ENCODE measurements at regions not wholly inside any gene's neighbourhood (a gene's known extent, or its start where the extent isn't known, plus 50 kb on each side); places are given as distances from the start of the nearest gene placed in this dataset.
"Not testable (repeated sequence)": the region's sequence is repeated elsewhere in the genome, so short reads cannot be mapped to it uniquely, and the experiment has no call there.

- DNase-seq (ENCODE audit: low read depth): no peak
Measured at GRCh38 chr22:49457946-49458707, 369.5 kb downstream of the BRD1 start.

DNA sequence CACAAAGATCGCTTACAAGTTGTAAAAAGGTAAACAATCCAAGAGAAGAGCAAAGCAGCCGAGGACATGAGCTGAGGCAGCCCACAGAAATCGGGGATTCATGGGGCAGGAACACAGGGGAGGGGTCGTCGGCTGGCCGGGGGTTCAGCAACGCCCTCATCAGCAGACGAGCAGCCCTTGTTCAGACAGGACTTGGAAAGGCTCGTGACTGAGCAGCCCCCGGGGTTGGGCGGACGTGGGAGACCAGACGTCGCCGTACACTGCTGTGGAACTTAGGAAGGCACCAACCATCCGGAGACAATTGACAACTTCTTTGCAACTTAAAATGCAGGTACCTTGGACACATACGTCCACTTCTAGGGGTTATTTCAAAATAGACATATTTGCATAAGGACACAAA lies 370.5 kb downstream of the BRD1 start:
- no peak for DNase-seq (ENCODE audit: low read depth)

GRCh38 chr22:49455595-49455994 lies 372.1 kb downstream of the BRD1 start:
- DNase-seq (ENCODE audit: low read depth): no peak

- no peak for DNase-seq (ENCODE audit: low read depth)
Measured at GRCh38 chr22:49454726-49455125, 372.9 kb downstream of the BRD1 start.

GRCh38 chr22:49453771-49454170 lies 373.9 kb downstream of the BRD1 start:
- DNase-seq (ENCODE audit: low read depth): no peak

GRCh38 chr22:49453019-49453418 lies 374.7 kb downstream of the BRD1 start:
- DNase-seq (ENCODE audit: low read depth): not testable (repeated sequence)

DNA sequence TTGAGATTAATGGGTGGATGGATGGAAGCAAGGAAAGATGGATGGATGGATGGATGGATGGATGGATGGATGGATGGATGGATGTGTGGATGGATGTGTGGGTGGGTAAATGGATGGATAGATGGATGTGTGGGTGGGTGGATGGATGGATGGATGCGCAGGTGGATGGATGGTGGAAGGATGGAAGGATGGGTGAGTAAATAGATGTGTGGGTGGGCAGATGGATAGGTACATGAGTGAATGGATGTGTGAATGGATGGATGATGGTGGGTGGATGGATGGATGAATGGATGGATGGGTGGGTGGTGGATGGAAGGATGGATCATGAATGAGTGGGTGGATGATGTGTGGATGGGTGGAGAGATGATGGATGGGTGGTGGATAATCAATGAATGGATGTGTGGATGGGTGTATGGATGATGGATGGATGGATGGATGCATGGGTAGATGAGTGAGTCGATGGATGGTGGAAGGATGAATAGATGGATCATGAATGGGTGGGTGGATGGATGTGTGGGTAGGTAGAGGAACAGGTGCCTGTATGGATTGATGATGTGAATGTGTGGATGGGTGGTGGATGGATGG lies 375.2 kb downstream of the BRD1 start:
- DNase-seq (ENCODE audit: low read depth): no peak

DNA sequence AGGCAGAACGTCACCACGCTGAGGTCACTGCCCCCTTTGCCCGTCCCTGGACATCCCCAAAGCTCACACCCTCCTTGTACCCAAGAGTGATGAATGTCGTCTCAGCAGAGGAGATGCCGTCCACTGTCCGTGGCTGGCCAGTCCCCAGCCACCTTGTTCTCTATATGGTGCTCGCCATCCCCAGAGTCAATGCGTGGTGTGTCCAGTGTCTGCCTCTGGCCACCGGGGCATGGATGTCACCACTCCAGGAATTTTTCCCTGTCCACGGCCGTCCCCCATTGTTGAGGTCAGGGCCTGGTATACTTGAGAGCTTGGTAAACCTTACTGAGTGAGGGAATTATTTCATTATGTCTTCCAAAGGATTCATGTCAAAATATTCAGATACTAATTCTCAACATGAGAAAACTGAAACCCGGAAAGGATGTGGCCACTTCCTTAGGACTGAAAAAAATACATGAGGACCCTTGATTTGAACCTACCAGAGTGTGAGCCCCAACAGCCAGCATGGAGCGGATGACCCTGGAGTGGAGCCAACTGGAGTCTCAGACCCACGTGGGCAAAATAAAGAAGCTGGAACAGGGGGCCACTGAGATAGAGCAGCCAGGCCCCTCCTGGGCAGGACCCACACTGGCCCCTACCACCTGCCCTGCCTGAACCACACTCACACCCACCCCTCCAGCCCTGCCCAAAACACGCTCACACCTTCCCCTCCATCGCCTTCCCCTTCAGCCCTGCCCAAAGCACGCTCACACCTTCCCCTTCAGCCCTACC lies 376.4 kb downstream of the BRD1 start:
- DNase-seq (ENCODE audit: low read depth): no peak

- DNase-seq (ENCODE audit: low read depth): no peak
Measured at GRCh38 chr22:49450498-49450897, 377.2 kb downstream of the BRD1 start.

- no peak for DNase-seq (ENCODE audit: low read depth)
Measured at GRCh38 chr22:49449811-49450446, 377.7 kb downstream of the BRD1 start.

DNA sequence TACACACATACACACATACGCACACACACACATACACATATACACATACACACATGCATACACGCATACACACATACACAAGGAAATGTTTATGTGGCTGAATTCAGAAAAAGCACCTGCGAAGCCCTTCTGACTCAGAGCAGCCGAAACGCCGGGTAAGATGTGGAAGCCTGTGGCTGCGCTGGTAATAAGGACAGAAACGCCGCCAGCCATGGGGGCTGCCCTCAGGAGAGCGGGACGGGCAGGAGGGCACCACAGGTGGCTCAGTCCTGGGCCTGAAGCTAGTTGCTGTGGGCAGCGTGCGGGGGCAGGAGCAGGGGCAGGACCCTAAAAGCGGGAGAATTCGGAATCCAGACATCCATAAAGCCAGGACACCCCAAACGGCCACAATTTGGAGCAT lies 378.3 kb downstream of the BRD1 start:
- DNase-seq (ENCODE audit: low read depth): no peak

GRCh38 chr22:49448526-49448925 lies 379.1 kb downstream of the BRD1 start:
- no peak for DNase-seq (ENCODE audit: low read depth)

- DNase-seq (ENCODE audit: low read depth): no peak
Measured at GRCh38 chr22:49447837-49448236, 379.8 kb downstream of the BRD1 start.

- DNase-seq (ENCODE audit: low read depth): peak; percentile 6
Measured at GRCh38 chr22:49446759-49447710, 380.6 kb downstream of the BRD1 start.

- no peak for DNase-seq (ENCODE audit: low read depth)
Measured at GRCh38 chr22:49446145-49446758, 381.4 kb downstream of the BRD1 start.

- no peak for DNase-seq (ENCODE audit: low read depth)
Measured at GRCh38 chr22:49444781-49445180, 382.9 kb downstream of the BRD1 start.

DNA sequence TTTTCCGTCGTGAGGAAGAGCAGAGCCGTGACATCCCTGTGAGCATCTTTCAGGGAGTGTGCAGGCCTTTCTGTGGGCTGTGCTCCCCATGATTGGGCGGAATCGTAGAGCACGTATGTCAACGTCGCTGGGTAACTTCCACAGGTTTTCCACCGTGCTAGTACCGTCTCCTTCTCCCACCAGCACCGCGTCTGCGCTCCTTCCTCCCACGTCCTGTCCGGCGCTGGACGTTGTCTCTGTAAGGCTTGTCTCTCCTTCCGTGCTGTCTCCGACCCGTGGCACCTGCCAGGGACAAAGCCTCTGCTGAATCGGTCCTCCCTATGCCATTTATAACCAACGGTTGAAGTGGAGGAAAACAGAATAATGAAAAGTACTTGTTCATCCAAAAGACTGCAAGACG lies 386.7 kb downstream of the BRD1 start:
- DNase-seq (ENCODE audit: low read depth): no peak

GRCh38 chr22:49439373-49439772 lies 388.3 kb downstream of the BRD1 start:
- DNase-seq (ENCODE audit: low read depth): no peak

DNA sequence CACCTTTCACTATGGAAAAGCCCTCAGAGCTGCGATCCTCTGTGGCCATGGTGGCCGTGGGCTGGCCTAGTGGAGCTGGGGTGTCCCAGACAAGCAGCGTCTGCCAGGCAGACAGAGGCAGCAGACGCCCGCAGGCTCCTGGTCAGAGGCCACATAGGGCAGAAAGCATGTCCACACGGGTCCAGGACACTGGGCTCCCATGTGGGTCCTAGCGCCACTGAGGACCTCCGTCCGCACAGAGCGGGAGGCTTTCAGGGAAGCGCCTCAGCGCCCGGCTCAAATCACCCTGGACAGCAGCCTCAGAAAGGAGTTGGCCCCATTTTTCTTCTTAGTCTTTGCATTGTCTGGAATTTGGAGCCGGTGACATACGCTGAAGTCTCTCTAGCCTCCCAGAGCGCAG lies 389.7 kb downstream of the BRD1 start:
- no peak for DNase-seq (ENCODE audit: low read depth)

DNA sequence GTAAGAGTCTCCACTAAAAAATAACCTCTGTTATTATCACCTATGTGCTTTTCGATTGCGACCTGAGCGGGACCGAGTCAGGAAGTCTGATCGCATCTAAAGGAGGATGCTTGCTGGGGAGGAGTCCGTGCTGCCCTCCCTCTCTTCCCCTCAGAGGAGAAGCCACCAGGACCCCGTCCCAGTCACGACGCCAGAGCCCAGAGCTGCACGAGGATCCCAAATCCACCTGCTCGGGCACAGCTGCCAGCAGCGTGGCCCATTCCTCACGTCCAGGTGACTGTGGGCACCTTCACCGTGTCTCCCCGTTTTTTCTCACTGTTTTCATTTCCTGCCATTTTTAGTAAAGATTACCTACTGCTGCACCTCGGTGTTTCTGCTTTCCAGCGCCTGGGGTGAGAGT lies 390.3 kb downstream of the BRD1 start:
- no peak for DNase-seq (ENCODE audit: low read depth)

GRCh38 chr22:49436056-49436455 lies 391.6 kb downstream of the BRD1 start:
- no peak for DNase-seq (ENCODE audit: low read depth)
